HG03025 (cell line): ENCODE measurements at regions not wholly inside any gene's neighbourhood (a gene's known extent, or its start where the extent isn't known, plus 50 kb on each side); places are given as distances from the start of the nearest gene placed in this dataset.
"Not testable (repeated sequence)": the region's sequence is repeated elsewhere in the genome, so short reads cannot be mapped to it uniquely, and the experiment has no call there.

Experiments
- ATAC-seq: cut with Tn5 transposase; IDR thresholded peaks from one replicate; pipeline ENCODE4 v1.9.1; 2021; ENCODE audit warnings: mild to moderate bottlenecking, moderate library complexity; ENCODE audit not compliant: unreplicated experiment, low FRiP score

DNA sequence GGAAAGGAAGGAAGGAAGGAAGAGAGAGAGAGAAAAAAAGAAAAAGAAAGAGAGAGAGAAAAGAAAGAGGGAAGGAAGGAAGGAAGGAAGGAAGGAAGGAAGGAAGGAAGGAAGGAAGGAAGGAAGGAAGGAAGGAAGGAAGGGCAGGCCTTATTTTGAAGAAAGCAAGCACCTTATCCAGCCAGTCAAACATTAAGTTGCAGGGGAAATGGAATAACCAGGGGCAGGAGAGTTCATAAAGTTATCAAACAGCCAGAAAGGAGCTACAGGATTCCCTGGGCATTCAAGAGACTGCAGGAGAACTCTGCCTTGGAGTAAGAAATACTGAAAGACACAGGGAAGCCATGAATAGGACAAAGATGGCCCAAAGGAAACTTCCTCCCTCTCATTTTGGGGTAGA lies 672.0 kb upstream of the INTU start:
- ATAC-seq, result no peak

DNA sequence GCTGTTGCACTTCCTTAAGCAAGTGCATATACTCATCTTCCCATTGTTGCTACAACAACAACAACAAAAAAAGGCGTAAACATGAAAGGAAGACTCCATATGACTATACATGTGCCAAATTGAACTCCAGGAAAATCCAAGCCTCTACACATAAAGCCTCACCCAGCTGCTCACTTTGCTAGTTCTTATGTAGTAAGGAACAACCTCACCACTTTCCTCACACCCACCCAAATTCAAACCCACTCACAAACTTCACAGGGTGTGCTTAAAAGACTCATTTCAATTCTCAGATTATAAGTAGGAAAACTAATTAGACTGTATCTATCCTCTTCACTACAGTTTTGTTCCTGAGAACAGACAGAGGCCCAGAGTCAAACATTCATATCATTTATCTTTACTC lies 671.1 kb upstream of the INTU start:
- no peak for ATAC-seq

DNA sequence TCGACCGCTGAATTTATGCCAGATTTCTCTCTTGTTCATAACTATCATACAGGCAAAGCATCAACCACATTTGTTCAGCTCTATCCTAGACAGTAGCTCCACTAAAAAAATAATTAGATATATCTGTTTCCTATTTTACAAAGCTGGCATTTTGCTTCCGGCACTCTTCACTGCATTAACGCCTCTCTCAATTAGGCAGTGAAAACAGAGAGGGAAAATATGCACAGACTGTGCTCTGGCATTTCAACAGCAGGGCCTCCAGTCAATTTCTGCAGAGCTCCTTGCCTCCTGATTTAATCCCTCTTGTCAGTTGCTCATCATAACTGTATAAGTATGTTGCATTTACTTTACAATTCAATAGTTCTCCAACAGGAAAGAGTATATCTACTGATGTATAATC lies 666.9 kb upstream of the INTU start:
- no peak for ATAC-seq

DNA sequence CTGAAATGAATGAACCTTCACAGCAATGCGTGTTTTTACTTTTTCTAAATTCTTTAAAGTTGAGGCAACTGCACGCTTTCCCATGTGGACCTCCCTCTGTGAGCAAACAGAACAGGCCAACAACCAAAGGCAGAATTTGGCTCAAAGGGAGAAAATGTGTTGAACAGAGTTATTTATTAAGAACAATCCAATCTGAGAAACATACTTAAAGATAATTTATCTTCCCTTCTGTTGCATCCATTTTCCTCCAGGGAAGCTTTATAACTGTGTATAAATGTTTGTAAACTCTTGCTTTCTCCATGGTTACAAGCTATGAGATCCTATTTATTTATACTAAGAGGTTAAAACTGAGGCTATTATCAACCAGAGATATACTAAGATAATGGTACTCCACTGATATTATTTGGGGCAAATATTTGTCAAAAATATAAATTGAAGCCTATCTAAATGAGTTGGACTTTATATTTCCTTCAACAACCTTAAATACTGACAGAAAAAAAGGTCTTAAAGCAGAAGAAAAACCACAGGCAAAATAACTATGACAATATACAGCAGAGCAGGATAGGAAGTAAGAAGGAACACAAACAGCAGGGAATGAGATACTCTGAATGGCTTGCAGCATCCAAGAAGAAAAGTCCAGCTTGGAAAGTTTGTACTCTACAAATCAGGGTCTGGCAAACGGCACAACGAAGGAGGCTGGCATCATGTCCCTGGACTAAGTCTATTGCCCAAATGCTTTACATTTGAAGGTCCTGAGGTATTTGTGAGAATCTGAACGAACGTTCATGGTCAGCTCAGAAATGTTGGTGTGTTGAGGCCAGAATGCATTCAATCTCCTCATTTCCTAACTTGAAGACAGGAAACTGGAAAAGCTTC lies 663.2 kb upstream of the INTU start:
- no peak for ATAC-seq

DNA sequence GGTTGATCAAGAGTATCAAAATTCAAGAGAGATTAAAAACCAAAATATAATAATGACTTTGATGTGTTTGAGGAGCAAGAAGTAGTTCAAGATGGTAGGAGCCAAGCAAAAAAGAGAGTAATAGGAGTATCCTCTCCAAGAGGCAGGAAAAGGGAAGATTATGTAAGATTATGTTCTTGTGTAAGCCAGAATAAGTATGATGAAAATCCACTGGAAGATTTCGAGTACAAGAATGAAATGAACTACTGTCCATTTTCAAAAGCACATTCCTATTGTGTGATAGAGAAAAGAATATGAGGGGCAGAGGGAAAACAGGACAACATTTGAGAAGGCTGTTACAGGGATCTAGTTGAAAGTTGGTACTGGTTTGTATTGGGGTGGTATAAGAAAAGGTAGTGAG lies 659.6 kb upstream of the INTU start:
- no peak for ATAC-seq

DNA sequence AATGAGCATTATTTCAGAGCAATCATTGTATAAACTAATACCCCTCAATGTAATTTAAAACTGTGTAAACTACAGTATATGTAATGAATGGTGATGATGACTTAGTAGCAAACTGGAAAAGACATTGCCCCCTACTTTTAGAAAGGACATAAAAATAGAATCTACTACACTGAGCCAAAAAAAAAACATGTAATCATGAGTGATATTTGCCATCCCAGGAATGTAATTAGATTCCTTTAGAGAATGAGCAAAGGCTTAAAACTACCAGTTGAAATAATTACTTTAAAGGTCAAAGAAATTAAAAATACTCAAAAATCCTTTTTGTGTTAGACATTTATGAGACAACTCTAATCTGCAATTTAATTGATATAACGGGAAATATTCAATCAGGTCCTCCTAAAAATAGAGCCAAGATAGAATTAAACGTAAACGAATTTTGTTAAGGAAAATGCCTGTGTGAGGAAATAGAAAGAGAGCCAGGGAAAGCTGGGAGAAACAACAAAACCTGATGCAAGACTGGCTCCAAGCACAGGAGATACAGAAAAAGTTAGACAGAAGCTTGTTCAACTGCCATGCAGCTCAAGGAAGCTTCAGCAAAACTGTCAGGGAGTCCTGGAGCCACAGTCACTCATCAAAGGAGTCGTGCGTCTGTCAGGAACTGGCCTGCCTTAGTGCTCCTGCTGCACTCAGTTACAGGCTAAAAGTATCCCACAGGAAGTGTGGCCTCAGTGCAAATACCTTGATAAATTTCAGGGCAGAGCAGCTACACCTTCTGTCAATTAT lies 655.7 kb upstream of the INTU start:
- ATAC-seq, result no peak

GRCh38 chr4:126986005-126986404 lies 646.8 kb upstream of the INTU start:
- ATAC-seq, result no peak

DNA sequence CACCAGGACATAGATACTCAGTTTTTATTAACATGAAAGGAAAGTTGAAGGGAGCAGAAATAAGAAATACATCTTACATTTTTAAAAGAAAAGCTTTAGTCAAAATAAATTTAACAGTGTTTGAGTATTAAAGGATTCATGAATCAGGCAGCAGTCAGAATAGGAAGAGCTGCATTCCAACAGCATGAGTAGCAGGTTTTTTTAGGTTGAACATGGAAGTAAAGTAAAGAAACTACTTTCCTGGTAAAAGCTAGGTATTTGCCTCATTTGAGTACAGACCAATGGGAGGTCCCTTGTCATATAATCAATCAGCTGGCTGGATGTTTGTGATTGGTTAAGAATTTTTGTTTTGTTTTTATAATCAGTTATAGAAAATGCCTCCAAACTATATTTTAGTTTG lies 645.9 kb upstream of the INTU start:
- no peak for ATAC-seq

GRCh38 chr4:126991965-126992364 lies 640.8 kb upstream of the INTU start:
- ATAC-seq, result no peak

DNA sequence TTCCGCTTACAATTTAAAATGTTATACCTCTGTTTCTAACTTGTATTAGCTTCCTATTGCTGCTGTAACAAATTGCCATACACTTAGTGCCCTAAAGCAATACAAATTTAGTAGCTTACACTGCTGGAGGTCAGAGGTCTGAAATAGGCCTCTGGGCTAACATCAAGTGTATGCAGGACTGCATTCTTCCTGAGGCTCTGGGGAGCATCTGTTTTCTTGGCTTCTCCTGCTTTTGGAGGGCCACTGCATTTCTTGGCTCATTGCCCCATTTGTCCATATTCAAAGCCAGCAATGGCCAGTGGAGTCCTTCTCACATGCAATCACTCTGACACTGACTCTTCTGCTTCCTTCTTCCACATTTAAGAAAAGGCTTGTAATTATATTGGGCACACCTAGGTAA lies 639.8 kb upstream of the INTU start:
- ATAC-seq, result no peak

GRCh38 chr4:126993351-126993750 lies 639.4 kb upstream of the INTU start:
- ATAC-seq, result no peak

DNA sequence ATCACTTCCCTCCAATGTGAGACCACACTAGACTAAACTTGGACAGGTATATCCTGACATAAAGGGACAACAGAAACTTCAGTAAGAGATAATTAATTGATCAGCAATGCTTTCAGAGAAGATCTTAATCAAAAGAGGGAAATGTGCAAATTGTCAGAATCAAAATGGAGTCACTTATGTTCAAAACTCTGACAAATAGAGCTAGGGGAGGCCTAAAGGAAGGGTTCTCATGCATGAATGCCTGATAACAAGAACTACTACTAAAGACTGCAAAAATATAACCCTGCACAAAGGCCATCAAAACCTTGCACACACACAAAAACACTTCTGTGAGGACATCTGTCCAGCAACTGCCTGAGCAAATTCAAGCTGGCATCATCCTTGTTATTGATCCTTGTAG lies 637.5 kb upstream of the INTU start:
- no peak for ATAC-seq

GRCh38 chr4:127000110-127000509 lies 632.6 kb upstream of the INTU start:
- ATAC-seq, result no peak

DNA sequence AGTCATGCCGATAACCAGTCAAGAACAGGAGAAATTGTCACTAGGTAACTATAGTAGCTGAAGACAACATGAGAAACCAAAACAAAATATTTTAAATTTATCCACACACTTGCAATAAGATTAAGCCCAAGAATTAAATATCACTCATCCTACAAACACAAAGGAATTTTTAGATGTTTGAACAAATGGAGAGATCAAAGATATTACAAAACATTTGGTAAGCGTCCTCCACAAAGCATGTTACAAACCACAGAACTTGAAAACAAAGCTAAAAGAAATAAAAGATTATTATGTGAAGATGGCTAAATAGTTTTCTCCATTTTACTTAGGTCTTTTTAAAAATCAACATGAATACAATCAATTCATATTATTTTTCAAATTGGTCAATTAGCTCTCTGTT lies 631.9 kb upstream of the INTU start:
- ATAC-seq, result no peak

GRCh38 chr4:127001933-127002332 lies 630.8 kb upstream of the INTU start:
- no peak for ATAC-seq

- no peak for ATAC-seq
These were observed 626.3 kb upstream of the INTU start for GRCh38 chr4:127006446-127006877.

- no peak for ATAC-seq
These were observed 625.5 kb upstream of the INTU start for GRCh38 chr4:127007305-127007704.

- no peak for ATAC-seq
These were observed 620.2 kb upstream of the INTU start for GRCh38 chr4:127012549-127012948.

- no peak for ATAC-seq
These were observed 617.1 kb upstream of the INTU start for GRCh38 chr4:127015667-127016117.

GRCh38 chr4:127018381-127018780 lies 614.4 kb upstream of the INTU start:
- no peak for ATAC-seq

DNA sequence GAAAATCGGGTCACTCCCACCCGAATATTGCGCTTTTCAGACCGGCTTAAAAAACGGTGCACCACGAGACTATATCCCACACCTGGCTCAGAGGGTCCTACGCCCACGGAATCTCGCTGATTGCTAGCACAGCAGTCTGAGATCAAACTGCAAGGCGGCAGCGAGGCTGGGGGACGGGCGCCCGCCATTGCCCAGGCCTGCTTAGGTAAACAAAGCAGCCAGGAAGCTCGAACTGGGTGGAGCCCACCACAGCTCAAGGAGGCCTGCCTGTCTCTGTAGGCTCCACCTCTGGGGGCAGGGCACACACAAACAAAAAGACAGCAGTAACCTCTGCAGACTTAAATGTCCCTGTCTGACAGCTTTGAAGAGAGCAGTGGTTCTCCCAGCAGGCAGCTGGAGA lies 611.9 kb upstream of the INTU start:
- not testable (repeated sequence) for ATAC-seq

DNA sequence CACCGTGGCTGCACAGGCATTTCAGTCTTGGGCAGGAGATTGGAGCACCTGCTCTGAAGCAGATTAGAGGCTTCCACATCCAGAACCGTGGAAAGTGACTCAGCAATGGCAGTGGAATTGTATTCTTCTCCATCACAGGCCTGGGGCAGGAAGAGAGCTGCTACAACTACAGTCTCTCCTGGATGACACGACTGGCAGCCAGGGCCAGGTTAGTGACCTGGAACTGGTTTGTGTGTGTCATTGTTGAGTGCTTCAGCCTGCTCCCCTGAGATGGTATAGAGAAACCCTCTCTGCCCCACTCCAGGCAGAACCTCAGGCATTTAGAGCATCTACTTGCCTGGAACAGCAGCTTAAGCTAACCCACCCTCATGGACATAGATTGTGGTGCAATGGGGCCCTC lies 596.5 kb upstream of the INTU start:
- no peak for ATAC-seq
